ENCODE measurements at regions not wholly inside any gene's neighbourhood (a gene's known extent, or its start where the extent isn't known, plus 50 kb on each side); places are given as distances from the start of the nearest gene placed in this dataset.
A peak's percentile ranks its signal among the peaks of the same experiment; 100 is the strongest.

- 56 to 62% methylated on average over 6 of the region's 6 CpGs for WGBS, 2 experiments (ENCODE audit: low coverage in 1 of 2, low lambda C conversion rate in 2 of 2, missing lambda C conversion rate in 2 of 2)
- Histone ChIP-seq H3K4me1 (ENCODE audit: insufficient read depth) (peaks cover 37% of the 10 kb centered on the region), H3K4me3 (no peak overlapping the region), H3K9ac (no peak overlapping the region), H3K27ac (peak overlapping the region; percentile 28), H3K9me2 (ENCODE audit: insufficient read depth) (no peaks in the 10 kb centered on the region), H3K36me3 (ENCODE audit: low read depth) (no peaks in the 10 kb centered on the region), H3K27me3 (replicated peaks; ENCODE audit: insufficient read depth) (no peaks in the 10 kb centered on the region), H3K79me2 (ENCODE audit: insufficient read depth) (no peaks in the 10 kb centered on the region), H3K4me2 (ENCODE audit: unreplicated experiment) (peak overlapping the region; percentile 65), H3K9me3 (ENCODE audit: low read depth) (no peaks in the 10 kb centered on the region), H2AFZ (no peak overlapping the region), H4K20me1 (ENCODE audit: insufficient read depth) (no peaks in the 10 kb centered on the region), H3F3A (ENCODE audit: insufficient read depth) (peaks cover 23% of the 10 kb centered on the region)
- in situ Hi-C loops (cut with MboI): no loop called here
- TF ChIP-seq EZH2phosphoT487 (IDR thresholded peaks at IDR 0.05; ENCODE audit: insufficient read depth, low read depth): no peak
- no peak for TF ChIP-seq EZH2 (IDR thresholded peaks at IDR 0.05; ENCODE audit: insufficient read depth, poor library complexity, severe bottlenecking)
- DNase-seq: peak; percentile 27
These were observed 80.2 kb upstream of the PHLPP1 start for GRCh38 chr18:62634979-62635630.

DNA sequence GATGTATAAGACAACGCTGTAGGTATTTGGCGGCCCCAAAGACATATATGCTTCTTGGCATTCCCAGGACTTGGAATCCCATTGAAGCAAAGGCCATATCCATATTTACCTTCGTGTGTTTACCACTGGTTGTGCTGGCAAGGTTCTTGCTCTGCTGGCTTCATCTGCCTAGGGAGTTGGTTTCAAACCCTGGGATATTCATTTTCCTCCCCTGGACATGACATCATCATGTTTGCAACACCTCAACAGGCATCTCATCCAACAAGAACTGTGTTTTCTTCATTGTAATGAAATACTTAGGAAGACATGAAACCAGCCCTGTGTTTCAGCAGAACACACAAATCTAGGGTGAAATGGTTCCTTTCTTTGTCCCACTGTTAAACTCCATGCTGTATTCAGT is 77.9 kb upstream of the PHLPP1 start:
- Histone ChIP-seq H3K4me3 (no peak overlapping the region), H3K4me1 (ENCODE audit: insufficient read depth) (peaks cover 37% of the 10 kb centered on the region), H3K27ac (no peak overlapping the region), H2AFZ (0 out of 2 replicates have a peak overlapping the region, but pooled peaks have one; percentile 9), H3K9me2 (ENCODE audit: insufficient read depth) (no peaks in the 10 kb centered on the region), H3K36me3 (ENCODE audit: low read depth) (no peaks in the 10 kb centered on the region), H3K9ac (no peak overlapping the region), H3F3A (ENCODE audit: insufficient read depth) (peaks cover 23% of the 10 kb centered on the region), H3K4me2 (ENCODE audit: unreplicated experiment) (no peak overlapping the region), H3K27me3 (replicated peaks; ENCODE audit: insufficient read depth) (no peaks in the 10 kb centered on the region), H3K9me3 (ENCODE audit: low read depth) (no peaks in the 10 kb centered on the region), H4K20me1 (ENCODE audit: insufficient read depth) (no peaks in the 10 kb centered on the region), H3K79me2 (ENCODE audit: insufficient read depth) (no peaks in the 10 kb centered on the region)
- TF ChIP-seq EZH2 (IDR thresholded peaks at IDR 0.05; ENCODE audit: insufficient read depth, poor library complexity, severe bottlenecking): no peak
- TF ChIP-seq EZH2phosphoT487 (IDR thresholded peaks at IDR 0.05; ENCODE audit: insufficient read depth, low read depth): no peak
- 91 to 96% methylated on average over 3 of the region's 3 CpGs for WGBS, 2 experiments (ENCODE audit: low coverage in 1 of 2, low lambda C conversion rate in 2 of 2, missing lambda C conversion rate in 2 of 2)
- peak; percentile 30 for DNase-seq
- in situ Hi-C loops (cut with MboI): no loop called here

DNA sequence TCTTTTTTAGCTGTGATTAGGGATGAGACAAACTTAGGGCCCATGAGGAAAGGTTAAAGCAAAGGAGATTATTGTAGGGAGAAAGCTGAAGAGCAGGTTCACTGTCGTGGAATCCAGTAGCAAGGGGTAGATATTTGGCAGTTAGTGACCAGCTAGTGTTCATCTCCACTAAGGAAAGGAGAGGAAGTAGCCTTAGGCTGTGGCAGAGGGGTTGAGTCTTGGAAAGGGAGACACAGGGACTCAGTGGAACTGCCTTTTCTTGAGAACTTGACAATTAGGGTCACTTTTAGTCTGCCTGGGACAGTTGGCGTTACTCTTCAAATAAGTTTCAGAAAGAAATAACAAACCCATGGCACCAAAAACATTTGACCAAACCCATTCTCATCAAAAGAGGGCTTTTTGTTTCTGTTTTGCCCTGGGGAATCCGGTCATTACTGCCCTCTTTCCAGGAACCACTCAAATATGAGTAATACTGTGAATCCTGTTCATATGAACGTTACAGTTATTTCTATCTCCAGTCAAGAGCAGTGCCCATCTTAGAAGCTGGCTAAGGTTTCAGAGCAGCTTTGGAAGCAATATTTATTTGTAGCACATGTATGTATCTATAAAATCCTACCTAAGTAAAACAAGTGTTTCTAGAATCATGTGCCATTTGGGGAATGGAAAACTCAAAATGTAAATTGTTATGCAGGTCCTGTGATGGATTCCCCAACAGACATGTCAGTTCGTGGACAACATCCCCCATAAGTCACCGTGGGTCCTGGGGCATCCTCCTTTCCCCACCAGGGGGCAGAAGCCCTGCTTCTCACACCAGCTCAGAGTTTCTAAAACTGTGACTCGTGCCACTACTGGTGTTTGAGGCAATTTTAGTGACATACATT is 77.3 kb upstream of the PHLPP1 start:
- H3K27me3 ChIP-seq (replicated peaks; ENCODE audit: insufficient read depth): no peaks in the 10 kb centered on the region
- peak; percentile 44 for DNase-seq
- peaks cover 37% of the 10 kb centered on the region for H3K4me1 ChIP-seq (ENCODE audit: insufficient read depth)
- WGBS, 2 experiments (ENCODE audit: low coverage in 1 of 2, low lambda C conversion rate in 2 of 2, missing lambda C conversion rate in 2 of 2): 68 to 69% methylated on average over 7 of the region's 7 CpGs
- 0 out of 2 replicates have a peak overlapping the region, but pooled peaks have one; percentile 9 for H2AFZ ChIP-seq
- no peak for TF ChIP-seq EZH2 (IDR thresholded peaks at IDR 0.05; ENCODE audit: insufficient read depth, poor library complexity, severe bottlenecking)
- no peak for TF ChIP-seq EZH2phosphoT487 (IDR thresholded peaks at IDR 0.05; ENCODE audit: insufficient read depth, low read depth)
- no peak overlapping the region for H3K4me3 ChIP-seq
- no peaks in the 10 kb centered on the region for H3K36me3 ChIP-seq (ENCODE audit: low read depth)
- no peaks in the 10 kb centered on the region for H3K79me2 ChIP-seq (ENCODE audit: insufficient read depth)
- H3F3A ChIP-seq (ENCODE audit: insufficient read depth): peaks cover 23% of the 10 kb centered on the region
- no peaks in the 10 kb centered on the region for H3K9me2 ChIP-seq (ENCODE audit: insufficient read depth)
- H3K9ac ChIP-seq: no peak overlapping the region
- no peaks in the 10 kb centered on the region for H3K9me3 ChIP-seq (ENCODE audit: low read depth)
- no peak overlapping the region for H3K27ac ChIP-seq
- in situ Hi-C loops (cut with MboI): no loop called here
- no peak overlapping the region for H3K4me2 ChIP-seq (ENCODE audit: unreplicated experiment)
- H4K20me1 ChIP-seq (ENCODE audit: insufficient read depth): no peaks in the 10 kb centered on the region

GRCh38 chr18:62643181-62643580 is 72.2 kb upstream of the PHLPP1 start:
- no peaks in the 10 kb centered on the region for H3K27me3 ChIP-seq (replicated peaks; ENCODE audit: insufficient read depth)
- H3K9me2 ChIP-seq (ENCODE audit: insufficient read depth): no peaks in the 10 kb centered on the region
- H3K27ac ChIP-seq: no peak overlapping the region
- H3K79me2 ChIP-seq (ENCODE audit: insufficient read depth): no peaks in the 10 kb centered on the region
- H3K9me3 ChIP-seq (ENCODE audit: low read depth): no peaks in the 10 kb centered on the region
- DNase-seq: no peak
- H3K36me3 ChIP-seq (ENCODE audit: low read depth): no peaks in the 10 kb centered on the region
- H3K9ac ChIP-seq: no peak overlapping the region
- H3K4me1 ChIP-seq (ENCODE audit: insufficient read depth): peaks cover 3% of the 10 kb centered on the region; the same call in 1 of the 2 replicates
- peak overlapping the region; percentile 41; the same call in 1 of the 2 replicates for H2AFZ ChIP-seq
- H3F3A ChIP-seq (ENCODE audit: insufficient read depth): no peaks in the 10 kb centered on the region
- TF ChIP-seq EZH2phosphoT487 (IDR thresholded peaks at IDR 0.05; ENCODE audit: insufficient read depth, low read depth) (no peak), EZH2 (IDR thresholded peaks at IDR 0.05; ENCODE audit: insufficient read depth, poor library complexity, severe bottlenecking) (no peak)
- H3K4me2 ChIP-seq (ENCODE audit: unreplicated experiment): no peak overlapping the region
- no peak overlapping the region for H3K4me3 ChIP-seq
- in situ Hi-C loops (cut with MboI): no loop called here
- H4K20me1 ChIP-seq (ENCODE audit: insufficient read depth): no peaks in the 10 kb centered on the region
- 27 to 28% methylated on average over 5 of the region's 5 CpGs for WGBS, 2 experiments (ENCODE audit: low coverage in 1 of 2, low lambda C conversion rate in 2 of 2, missing lambda C conversion rate in 2 of 2)

Data from GM23248 (cell line).